NT2/D1 (cell line): ENCODE measurements at regions not wholly inside any gene's neighbourhood (a gene's known extent, or its start where the extent isn't known, plus 50 kb on each side); places are given as distances from the start of the nearest gene placed in this dataset.

Experiments
- SUZ12 ChIP-seq: IDR thresholded peaks from 2 replicates; pipeline ENCODE4 v1.6.1; 2011; ENCODE audit not compliant: insufficient read length, insufficient read depth; ENCODE audit errors: extremely low read depth
- YY1 ChIP-seq: IDR thresholded peaks from 2 replicates; pipeline ENCODE4 v1.6.1; 2011; ENCODE audit not compliant: insufficient read length, insufficient read depth
- ZNF274 ChIP-seq: IDR thresholded peaks from 2 replicates; pipeline ENCODE4 v1.6.1; 2011; ENCODE audit warnings: mild to moderate bottlenecking, low read depth, low read length

DNA sequence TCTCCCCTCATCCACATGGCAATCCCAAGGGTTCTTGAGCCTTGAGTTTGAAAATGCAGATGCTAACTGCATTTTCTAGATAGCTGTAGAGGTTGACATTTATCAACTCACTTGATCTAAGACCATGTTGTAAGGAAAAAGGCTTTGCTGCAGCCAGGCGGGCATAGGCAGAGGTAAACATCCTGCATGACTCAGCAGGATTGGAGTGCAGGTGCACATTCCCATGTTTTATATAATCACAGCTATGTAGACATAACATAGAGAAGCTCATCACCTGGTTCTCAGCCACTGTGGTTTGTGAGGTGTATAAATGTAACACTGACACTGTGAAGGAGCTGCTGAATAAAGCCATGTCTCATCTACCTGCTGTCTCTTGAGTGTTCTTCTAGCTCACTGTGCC is 62.3 kb upstream of the PDE5A start:
- TF ChIP-seq SUZ12: no peak
- TF ChIP-seq YY1: no peak
- no peak for TF ChIP-seq ZNF274
